Osteoblast (primary cell): ENCODE measurements at regions not wholly inside any gene's neighbourhood (a gene's known extent, or its start where the extent isn't known, plus 50 kb on each side); places are given as distances from the start of the nearest gene placed in this dataset.
"Not testable (repeated sequence)": the region's sequence is repeated elsewhere in the genome, so short reads cannot be mapped to it uniquely, and the experiment has no call there.

Source experiments
- DNase-seq: peaks from one replicate; pipeline ENCODE4 v3.0.0; 2011; ENCODE audit warnings: low spot score, mixed read lengths; ENCODE audit not compliant: insufficient read length; ENCODE audit errors: missing footprints
- H2AFZ ChIP-seq: 2 replicates; pipeline ENCODE4 v1.6.0; 2011; ENCODE audit warnings: mild to moderate bottlenecking, low read length
- H3K27ac ChIP-seq: 2 replicates; pipeline ENCODE4 v1.5.1; 2011; ENCODE audit warnings: mild to moderate bottlenecking, low read depth, low read length, moderate library complexity
- H3K27me3 ChIP-seq: 2 replicates; pipeline ENCODE4 v1.6.0; 2012; ENCODE audit warnings: mild to moderate bottlenecking, control low read depth, inconsistent platforms, low read length, moderate library complexity; ENCODE audit not compliant: insufficient read depth
- H3K36me3 ChIP-seq: 2 replicates; pipeline ENCODE4 v1.5.1; 2011; ENCODE audit warnings: mild to moderate bottlenecking, low read length, control low read depth, moderate library complexity; ENCODE audit not compliant: insufficient read depth
- H3K4me1 ChIP-seq: 2 replicates; pipeline ENCODE4 v1.5.1; 2011; ENCODE audit warnings: mild to moderate bottlenecking, low read length, control low read depth, moderate library complexity; ENCODE audit not compliant: insufficient read depth
- H3K4me2 ChIP-seq: 2 replicates; pipeline ENCODE4 v1.6.0; 2011; ENCODE audit warnings: mild to moderate bottlenecking, low read length; ENCODE audit not compliant: insufficient read depth
- H3K4me3 ChIP-seq: fragments of 200-600 bp; sonication (generic); 3 replicates; pipeline ENCODE4 v1.5.1; 2012; ENCODE audit warnings: mild to moderate bottlenecking, low read length, inconsistent platforms; ENCODE audit not compliant: insufficient read depth
- H3K79me2 ChIP-seq: 2 replicates; pipeline ENCODE4 v1.6.0; 2012; ENCODE audit warnings: mild to moderate bottlenecking, low read length, control low read depth, inconsistent platforms; ENCODE audit not compliant: insufficient read depth
- H3K9me3 ChIP-seq: 2 replicates; pipeline ENCODE4 v1.5.1; 2011; ENCODE audit warnings: low read depth, low read length, control low read depth
- H4K20me1 ChIP-seq: 2 replicates; pipeline ENCODE4 v1.6.0; 2012; ENCODE audit warnings: mild to moderate bottlenecking, low read length, control low read depth; ENCODE audit not compliant: insufficient read depth
- TF ChIP-seq, protein P1 (sequence below): IDR thresholded peaks from 2 replicates; pipeline ENCODE4 v1.5.1; 2011; ENCODE audit warnings: mild to moderate bottlenecking, low read depth, low read length, moderate library complexity; ENCODE audit errors: extremely low read depth

DNA sequence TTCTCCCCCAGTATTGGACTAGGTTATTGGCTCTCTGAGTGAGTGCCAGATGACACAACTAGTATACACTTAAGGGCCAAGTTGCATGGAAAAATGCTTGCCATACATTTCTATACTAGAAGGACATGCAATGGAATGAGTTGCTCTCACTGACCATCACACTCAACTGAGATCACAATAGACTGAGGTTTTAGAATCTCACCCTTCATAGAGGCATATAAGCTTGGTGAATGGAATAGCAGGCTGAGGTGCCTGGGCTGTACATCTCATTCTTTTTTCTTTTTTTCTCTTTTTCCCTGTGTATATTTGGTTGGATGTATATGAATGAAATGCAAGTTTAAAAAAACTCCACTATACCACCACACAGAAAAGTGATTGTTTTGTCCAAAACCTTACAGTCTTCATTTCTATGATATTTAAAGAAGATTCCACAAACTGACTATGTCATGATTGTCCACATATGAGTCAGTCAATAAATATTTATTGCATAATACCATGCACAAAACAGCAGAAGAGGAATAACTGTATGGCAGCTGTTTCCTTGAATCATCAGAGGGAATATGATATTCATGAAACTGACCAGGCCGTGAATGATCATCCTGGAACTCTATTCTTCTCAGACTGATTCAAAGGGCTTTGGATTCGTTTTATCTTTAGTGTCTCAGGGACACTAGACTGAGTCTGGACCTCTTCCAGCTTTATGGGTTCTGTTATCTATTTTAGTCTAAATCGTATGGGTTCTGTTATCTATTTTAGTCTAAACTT is 122.6 kb upstream of the STK17B start:
- Histone ChIP-seq H3K79me2 (no peaks in the 10 kb centered on the region), H4K20me1 (no peaks in the 10 kb centered on the region), H3K4me2 (peak overlapping the region; percentile 41), H3K4me1 (peaks cover 32% of the 10 kb centered on the region), H2AFZ (no peak overlapping the region), H3K4me3 (no peak overlapping the region), H3K36me3 (no peaks in the 10 kb centered on the region), H3K27ac (peak overlapping the region; percentile 88), H3K27me3 (no peaks in the 10 kb centered on the region), H3K9me3 (no peaks in the 10 kb centered on the region)
- TF ChIP-seq, protein P1, sequence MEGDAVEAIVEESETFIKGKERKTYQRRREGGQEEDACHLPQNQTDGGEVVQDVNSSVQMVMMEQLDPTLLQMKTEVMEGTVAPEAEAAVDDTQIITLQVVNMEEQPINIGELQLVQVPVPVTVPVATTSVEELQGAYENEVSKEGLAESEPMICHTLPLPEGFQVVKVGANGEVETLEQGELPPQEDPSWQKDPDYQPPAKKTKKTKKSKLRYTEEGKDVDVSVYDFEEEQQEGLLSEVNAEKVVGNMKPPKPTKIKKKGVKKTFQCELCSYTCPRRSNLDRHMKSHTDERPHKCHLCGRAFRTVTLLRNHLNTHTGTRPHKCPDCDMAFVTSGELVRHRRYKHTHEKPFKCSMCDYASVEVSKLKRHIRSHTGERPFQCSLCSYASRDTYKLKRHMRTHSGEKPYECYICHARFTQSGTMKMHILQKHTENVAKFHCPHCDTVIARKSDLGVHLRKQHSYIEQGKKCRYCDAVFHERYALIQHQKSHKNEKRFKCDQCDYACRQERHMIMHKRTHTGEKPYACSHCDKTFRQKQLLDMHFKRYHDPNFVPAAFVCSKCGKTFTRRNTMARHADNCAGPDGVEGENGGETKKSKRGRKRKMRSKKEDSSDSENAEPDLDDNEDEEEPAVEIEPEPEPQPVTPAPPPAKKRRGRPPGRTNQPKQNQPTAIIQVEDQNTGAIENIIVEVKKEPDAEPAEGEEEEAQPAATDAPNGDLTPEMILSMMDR = no peak
- DNase-seq = peak; percentile 79

DNA sequence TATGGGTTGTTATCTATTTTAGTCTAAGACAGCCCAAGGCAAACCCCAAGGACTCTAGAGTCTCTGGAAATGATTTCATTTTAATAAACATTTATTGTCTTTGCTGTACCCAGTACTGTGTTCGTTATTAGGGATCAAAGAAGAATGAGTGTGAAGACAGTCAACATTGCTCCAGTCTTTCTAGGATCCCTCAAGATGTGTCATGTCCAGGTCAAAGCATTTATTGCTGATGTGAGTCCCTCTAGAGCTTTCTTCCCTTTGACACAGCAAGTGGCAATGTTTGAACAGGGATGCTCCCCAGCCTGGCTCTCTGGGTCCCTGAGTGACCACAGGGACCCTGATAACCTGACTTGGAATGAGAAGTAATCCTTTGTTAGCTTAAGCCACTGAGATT is 123.1 kb upstream of the STK17B start:
- DNase-seq = no peak
- H3K36me3 ChIP-seq = no peaks in the 10 kb centered on the region
- no peaks in the 10 kb centered on the region for H3K9me3 ChIP-seq
- no peaks in the 10 kb centered on the region for H4K20me1 ChIP-seq
- H3K27ac ChIP-seq = peak overlapping the region; percentile 88
- no peak overlapping the region for H2AFZ ChIP-seq
- H3K79me2 ChIP-seq = no peaks in the 10 kb centered on the region
- peaks cover 32% of the 10 kb centered on the region for H3K4me1 ChIP-seq
- no peak overlapping the region for H3K4me3 ChIP-seq
- H3K27me3 ChIP-seq = no peaks in the 10 kb centered on the region
- H3K4me2 ChIP-seq = peak overlapping the region; percentile 41
- TF ChIP-seq, protein P1 = no peak

DNA sequence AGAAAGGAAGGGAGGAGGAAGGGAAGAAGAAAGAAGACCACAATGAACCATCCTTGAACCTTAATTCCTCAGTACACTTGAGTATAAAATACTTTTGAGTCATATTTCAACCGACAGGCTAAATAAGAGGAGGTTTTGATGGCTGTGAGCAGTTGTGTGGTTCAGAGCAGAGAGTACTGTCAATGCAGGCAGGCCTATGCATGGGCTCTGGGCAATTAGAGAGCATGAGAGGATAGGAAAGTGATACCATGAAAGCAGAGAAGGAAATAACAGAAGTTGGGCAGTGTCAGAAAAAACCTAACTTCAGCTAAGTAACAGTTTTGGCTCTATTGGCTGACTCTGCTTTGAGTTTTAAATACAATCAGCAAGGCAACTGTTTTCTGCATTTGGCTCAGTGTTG is 123.6 kb upstream of the STK17B start:
- Histone ChIP-seq H3K27ac (peak overlapping the region; percentile 88), H3K79me2 (no peaks in the 10 kb centered on the region), H3K27me3 (no peaks in the 10 kb centered on the region), H2AFZ (peak overlapping the region; percentile 45), H3K4me2 (no peak overlapping the region), H3K36me3 (no peaks in the 10 kb centered on the region), H4K20me1 (no peaks in the 10 kb centered on the region), H3K4me3 (no peak overlapping the region), H3K9me3 (no peaks in the 10 kb centered on the region), H3K4me1 (peaks cover 32% of the 10 kb centered on the region)
- no peak for DNase-seq
- TF ChIP-seq, protein P1 = no peak

DNA sequence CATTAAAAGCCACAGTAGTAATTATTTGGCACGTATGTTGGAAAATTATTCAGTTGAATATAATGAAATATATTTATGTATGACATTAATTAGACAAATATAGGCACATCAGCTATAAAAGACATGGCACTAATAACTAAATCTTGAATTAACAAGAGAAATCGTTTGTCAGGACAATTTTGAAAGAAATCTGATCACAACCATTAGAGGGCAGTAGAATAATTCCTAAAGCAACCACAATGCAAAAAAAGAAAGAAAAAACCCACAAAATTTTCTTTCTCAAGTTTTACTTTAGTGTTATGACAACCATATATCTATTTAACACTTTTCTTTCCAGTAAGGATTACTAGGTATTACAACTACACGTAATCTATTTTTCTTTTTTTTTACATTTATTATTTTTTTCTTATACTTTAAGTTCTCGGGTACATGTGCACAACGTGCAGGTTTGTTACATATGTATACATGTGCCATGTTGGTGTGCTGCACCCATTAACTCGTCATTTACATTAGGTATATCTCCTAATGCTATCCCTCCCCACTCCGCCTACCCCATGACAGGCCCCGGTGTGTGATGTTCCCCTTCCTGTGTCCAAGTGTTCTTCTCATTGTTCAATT is 126.8 kb upstream of the STK17B start:
- not testable (repeated sequence) for H3K27me3 ChIP-seq, H4K20me1 ChIP-seq, H3K36me3 ChIP-seq, H3K27ac ChIP-seq, H2AFZ ChIP-seq, H3K79me2 ChIP-seq, H3K4me2 ChIP-seq, H3K9me3 ChIP-seq, H3K4me3 ChIP-seq
- H3K4me1 ChIP-seq = peaks cover 23% of the 10 kb centered on the region
- DNase-seq = peak; percentile 53
- TF ChIP-seq, protein P1 = peak; percentile 59
